GM08714 (cell line): ENCODE measurements at regions not wholly inside any gene's neighbourhood (a gene's known extent, or its start where the extent isn't known, plus 50 kb on each side); places are given as distances from the start of the nearest gene placed in this dataset.
"Not testable (repeated sequence)": the region's sequence is repeated elsewhere in the genome, so short reads cannot be mapped to it uniquely, and the experiment has no call there.

Experiments
- H3K4me3 ChIP-seq: fragments of 200-500 bp; sonication (Bioruptor generic); 2 replicates; pipeline ENCODE4 v1.5.1; 2014; ENCODE audit warnings: mild to moderate bottlenecking, low read length, inconsistent platforms
- ZNF274 ChIP-seq: IDR thresholded peaks from 2 replicates; pipeline ENCODE4 v1.6.1; 2012; ENCODE audit warnings: mild to moderate bottlenecking, low read depth, low read length

- no peak for TF ChIP-seq ZNF274
- no peak overlapping the region for H3K4me3 ChIP-seq
Observed at GRCh38 chr3:34035775-34036174, 237.3 kb downstream of the PDCD6IP start.

DNA sequence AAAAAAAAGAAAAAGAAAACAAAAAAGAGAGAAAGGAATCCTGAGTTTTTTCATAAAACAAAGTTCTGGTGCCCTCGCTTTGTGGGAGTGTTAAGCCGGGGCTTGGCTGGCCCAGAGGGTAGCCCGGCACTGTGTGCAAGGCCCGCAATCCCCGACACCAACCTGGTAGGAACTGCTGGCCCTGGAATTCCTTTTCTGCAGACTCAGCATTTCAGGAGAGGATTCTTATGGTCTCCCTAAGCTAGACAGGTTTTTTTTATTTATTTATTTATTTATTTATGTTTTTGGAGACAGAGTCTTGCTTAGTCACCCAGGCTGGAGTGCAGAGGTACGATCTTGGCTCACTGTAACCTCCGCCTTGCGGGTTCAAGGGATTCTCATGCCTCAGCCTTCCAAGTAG, 238.8 kb downstream of the PDCD6IP start:
- H3K4me3 ChIP-seq: no peak overlapping the region
- no peak for TF ChIP-seq ZNF274

- no peak for TF ChIP-seq ZNF274
- no peak overlapping the region for H3K4me3 ChIP-seq
Observed at GRCh38 chr3:34038131-34038530, 239.7 kb downstream of the PDCD6IP start.

DNA sequence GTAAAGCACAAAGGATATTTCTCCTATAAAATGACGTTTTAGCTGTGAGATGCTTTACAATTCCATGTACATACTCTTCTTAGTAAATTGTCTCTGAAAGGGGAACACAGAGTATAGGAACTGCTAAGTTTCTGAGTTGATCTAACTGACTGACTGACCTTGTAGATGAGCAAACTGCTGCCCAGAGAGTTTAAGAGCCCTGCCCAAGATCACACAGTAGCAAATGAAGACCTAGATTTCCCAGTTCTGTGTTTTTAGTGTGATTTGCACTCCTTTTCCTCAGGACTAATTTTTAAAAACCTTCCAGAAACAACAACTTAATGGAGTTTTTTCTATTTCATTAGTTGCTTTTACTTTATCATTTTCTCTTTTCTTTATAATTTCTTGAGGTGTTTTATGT, 247.7 kb downstream of the PDCD6IP start:
- TF ChIP-seq ZNF274: no peak
- H3K4me3 ChIP-seq: no peak overlapping the region

DNA sequence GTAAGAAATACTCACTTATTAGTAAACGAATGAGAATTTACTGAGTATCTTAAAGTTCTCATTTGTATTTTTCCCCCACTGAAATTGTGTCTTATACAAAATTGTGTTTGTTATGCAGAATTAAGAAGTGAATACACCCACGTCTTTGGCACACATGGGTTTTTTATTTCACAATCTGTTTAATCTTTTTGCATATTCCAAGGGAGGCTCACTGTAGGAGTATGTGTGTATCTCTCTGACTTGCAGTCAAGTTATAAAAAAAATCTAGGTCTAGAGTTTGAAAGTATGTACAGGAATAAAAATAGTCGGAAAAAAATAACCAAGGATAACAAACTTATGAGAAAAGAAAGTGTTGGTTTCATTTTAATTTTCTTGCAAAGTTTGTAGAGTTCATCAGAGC, 255.2 kb downstream of the PDCD6IP start:
- no peak for TF ChIP-seq ZNF274
- no peak overlapping the region for H3K4me3 ChIP-seq

- H3K4me3 ChIP-seq: no peak overlapping the region; the same call in 1 of the 2 replicates
- TF ChIP-seq ZNF274: no peak
Observed at GRCh38 chr3:34056181-34056910, 257.9 kb downstream of the PDCD6IP start.

DNA sequence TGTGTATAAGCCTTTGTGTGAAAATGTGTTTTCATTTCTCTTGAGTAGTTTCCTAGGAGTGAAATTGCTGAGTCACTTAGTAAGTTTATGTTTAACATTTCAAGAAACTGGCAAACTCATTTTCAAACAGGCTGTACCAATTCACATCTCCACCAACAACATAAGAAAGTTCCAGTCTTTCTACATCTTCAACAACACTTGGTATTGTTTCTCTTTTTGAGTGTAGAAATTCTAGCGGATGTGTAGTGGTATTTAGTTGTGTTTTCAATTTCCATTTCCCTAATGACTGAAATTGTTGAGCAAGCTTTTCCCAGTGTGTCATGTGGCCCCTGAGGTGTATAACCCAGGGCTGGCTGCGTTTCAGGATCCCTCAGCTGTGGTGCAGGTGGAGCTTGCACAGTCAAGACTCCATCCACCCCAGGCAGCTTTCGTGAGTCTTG, 258.5 kb downstream of the PDCD6IP start:
- no peak for TF ChIP-seq ZNF274
- H3K4me3 ChIP-seq: no peak overlapping the region

DNA sequence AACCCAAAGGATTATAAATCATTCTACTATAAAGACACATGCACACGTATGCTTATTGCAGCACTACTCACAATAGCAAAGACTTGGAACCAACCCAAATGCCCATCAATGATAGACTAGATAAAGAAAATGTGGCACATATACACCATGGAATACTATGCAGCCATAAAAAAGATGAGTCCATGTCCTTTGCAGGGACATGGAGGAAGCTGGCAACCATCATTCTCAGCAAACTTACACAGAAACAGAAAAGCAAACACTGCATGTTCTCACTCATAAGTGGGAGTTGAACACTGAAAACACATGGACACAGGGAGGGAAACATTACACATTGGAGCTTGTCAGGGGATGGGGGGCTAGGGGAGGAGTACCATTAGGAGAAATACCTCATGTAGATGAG, 262.6 kb downstream of the PDCD6IP start:
- H3K4me3 ChIP-seq: not testable (repeated sequence)

DNA sequence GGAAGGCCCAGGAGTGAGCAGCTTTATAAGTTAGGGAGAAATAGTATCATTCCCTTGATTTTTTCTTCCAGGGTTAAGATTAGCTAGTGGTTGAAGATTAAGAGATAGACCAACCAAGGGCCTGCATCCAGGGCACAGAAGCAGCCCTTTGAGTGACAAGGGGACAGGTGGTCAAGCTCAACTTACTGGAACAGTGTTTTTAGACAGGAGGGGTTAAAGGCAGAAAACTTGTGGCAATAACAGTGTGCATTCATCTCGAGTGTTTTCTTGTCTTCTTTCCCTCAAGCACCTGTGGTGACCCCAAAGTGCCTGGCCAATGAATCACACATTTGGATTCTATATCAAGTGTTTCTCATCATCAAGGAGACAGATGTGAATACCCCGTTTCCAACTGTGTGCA, 267.5 kb downstream of the PDCD6IP start:
- no peak for TF ChIP-seq ZNF274
- H3K4me3 ChIP-seq: no peak overlapping the region

DNA sequence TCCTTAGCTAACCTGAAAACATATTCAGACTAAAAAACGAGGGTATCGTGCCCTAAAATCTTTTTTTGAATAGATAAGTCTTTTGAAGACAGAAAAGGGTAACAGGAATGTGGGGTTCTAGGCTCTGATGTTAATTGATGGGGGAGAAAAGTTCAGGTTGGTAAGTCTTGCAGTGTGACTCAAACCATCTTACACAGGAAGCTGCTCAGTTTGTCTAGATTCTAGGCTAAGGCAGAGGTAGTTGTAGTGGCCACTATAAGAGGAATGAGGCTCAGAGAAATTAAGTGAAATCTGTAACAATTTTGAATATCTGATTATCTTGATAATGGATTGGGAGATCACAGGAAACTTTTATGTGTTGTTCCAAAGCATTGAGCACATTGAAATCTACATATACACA, 267.9 kb downstream of the PDCD6IP start:
- TF ChIP-seq ZNF274: no peak
- H3K4me3 ChIP-seq: no peak overlapping the region

DNA sequence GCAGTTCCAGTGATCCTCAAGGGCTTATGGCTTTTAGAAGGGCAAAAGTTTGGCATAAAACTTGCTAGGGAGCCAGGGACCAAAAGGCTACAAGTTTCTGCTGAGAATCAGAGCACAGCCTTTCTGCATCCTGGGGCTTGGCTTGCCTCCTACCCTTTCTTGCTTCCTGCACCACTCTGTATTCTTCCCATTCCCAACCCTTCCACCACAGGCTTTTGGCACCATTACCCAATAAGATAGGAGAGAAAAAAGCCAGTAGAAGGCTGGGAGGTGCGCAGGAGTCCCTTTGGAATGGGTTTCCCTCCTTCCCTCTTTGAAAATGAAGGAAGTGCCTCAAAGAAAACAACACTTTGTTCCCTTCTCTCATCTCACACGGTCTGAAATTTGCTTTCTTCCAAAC, 268.6 kb downstream of the PDCD6IP start:
- no peak for TF ChIP-seq ZNF274
- no peak overlapping the region for H3K4me3 ChIP-seq

- TF ChIP-seq ZNF274: no peak
- H3K4me3 ChIP-seq: no peak overlapping the region
Observed at GRCh38 chr3:34067536-34068051, 269.2 kb downstream of the PDCD6IP start.

- no peak overlapping the region for H3K4me3 ChIP-seq
- TF ChIP-seq ZNF274: no peak
Observed at GRCh38 chr3:34068505-34068904, 270.1 kb downstream of the PDCD6IP start.

GRCh38 chr3:34070831-34071585, 272.6 kb downstream of the PDCD6IP start:
- H3K4me3 ChIP-seq: no peak overlapping the region
- TF ChIP-seq ZNF274: no peak

DNA sequence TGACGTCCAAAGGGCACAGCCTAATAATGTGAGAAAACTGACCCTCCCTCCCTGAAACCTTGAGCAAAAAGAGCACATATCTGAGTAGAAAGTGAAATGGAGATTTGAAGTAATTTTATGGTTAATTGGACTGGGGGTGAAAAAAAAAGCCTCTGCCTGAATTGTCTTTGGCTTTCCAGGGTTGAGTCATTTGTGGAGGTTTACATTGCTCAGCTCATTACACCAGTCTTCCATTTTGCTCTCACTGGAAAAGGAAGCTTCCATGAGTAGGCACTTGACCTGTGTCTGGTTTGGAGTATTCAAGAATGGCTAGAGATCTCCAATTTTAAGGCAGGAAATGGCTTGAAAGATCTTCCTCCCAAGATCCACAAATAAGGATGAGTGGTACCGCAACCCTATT, 273.9 kb downstream of the PDCD6IP start:
- H3K4me3 ChIP-seq: peak overlapping the region; percentile 14; the same call in 1 of the 2 replicates
- TF ChIP-seq ZNF274: no peak

DNA sequence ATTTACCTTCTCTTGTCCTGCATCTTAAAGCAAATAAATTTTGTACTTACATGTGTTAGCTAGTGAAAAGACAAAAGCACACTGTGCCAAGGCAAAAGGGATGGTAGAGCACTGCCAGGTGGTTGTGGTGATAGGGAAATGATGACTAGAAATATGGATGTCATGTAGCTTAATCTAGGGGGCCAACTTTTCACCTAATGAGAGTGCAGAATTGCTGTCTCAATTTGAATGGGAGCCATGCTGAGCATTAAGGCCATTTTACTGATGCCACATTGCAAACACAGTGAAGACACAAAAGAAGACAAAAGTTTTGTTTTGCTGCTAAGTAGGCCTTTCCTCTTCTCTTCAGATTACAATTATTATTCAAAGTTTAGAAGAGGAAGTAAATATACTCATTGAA, 274.7 kb downstream of the PDCD6IP start:
- H3K4me3 ChIP-seq: no peak overlapping the region; the same call in 1 of the 2 replicates
- no peak for TF ChIP-seq ZNF274
